ENCODE measurements at regions not wholly inside any gene's neighbourhood (a gene's known extent, or its start where the extent isn't known, plus 50 kb on each side); places are given as distances from the start of the nearest gene placed in this dataset.

DNA sequence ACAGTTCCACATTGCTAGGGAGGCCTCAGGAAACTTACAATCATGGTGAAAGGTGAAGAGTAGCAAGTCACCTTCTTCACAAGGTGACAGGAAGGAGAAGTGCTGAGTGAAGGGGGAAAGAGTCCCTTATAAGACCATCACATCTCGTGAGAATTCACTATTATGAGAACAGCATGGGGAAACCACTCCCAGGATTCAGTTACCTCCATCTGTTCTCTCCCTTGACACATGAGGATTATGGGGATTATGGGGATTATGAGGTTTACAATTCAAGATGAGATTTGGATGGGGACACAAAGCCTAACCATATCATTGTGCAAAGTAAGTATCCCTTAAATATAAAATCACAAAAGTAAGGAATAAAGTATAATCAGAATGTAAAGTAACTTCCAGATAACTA is 375.9 kb upstream of the NAALADL2 start:
- TF ChIP-seq CTCF (IDR thresholded peaks at IDR 0.05) (no peak), POLR2A (IDR thresholded peaks at IDR 0.05) (no peak)

Data from esophagus squamous epithelium (tissue), 4 donors.